Memory B cell (primary cell): ENCODE measurements at regions not wholly inside any gene's neighbourhood (a gene's known extent, or its start where the extent isn't known, plus 50 kb on each side); places are given as distances from the start of the nearest gene placed in this dataset.

Experiments
- ATAC-seq: fragments of 150-1000 bp; cut with Tn5 transposase; 2 replicates; pipeline ENCODE4 v1.10.0; 2021; ENCODE audit warnings: low read depth, mild to moderate bottlenecking, moderate library complexity
- DNase-seq, 2 donors: peaks; one replicate each; pipeline ENCODE4 v3.0.0; 2022; ENCODE audit warnings: low spot score in 2 of 2
- H3K27ac Mint-ChIP-seq: one replicate; pipeline ENCODE4 v1.8.0; 2022; ENCODE audit warnings: mild to moderate bottlenecking, moderate library complexity, mixed read lengths
- H3K27me3 Mint-ChIP-seq: one replicate; pipeline ENCODE4 v1.8.0; 2022; ENCODE audit warnings: mixed read lengths
- H3K36me3 Mint-ChIP-seq: one replicate; pipeline ENCODE4 v1.8.0; 2022; ENCODE audit warnings: mild to moderate bottlenecking, mixed read lengths
- H3K4me1 Mint-ChIP-seq: one replicate; pipeline ENCODE4 v1.8.0; 2022; ENCODE audit warnings: mixed read lengths
- H3K4me3 Mint-ChIP-seq: one replicate; pipeline ENCODE4 v1.8.0; 2022; ENCODE audit warnings: mild to moderate bottlenecking, moderate library complexity, mixed read lengths
- H3K9me3 Mint-ChIP-seq: one replicate; pipeline ENCODE4 v1.8.0; 2022; ENCODE audit warnings: mixed read lengths

- Mint-ChIP-seq H3K4me3 (no peak overlapping the region), H3K36me3 (peaks cover 2% of the 10 kb centered on the region)
Observed at GRCh38 chr20:59392736-59393135, 92.3 kb downstream of the EDN3 start.

GRCh38 chr20:59393142-59393541 lies 92.7 kb downstream of the EDN3 start:
- Mint-ChIP-seq H3K9me3 (peaks cover 4% of the 10 kb centered on the region), H3K4me1 (no peaks in the 10 kb centered on the region), H3K27ac (no peak overlapping the region), H3K36me3 (peaks cover 2% of the 10 kb centered on the region), H3K4me3 (no peak overlapping the region), H3K27me3 (peaks cover 13% of the 10 kb centered on the region)
- ATAC-seq (no peak), DNase-seq (no peak)

More at GRCh38 chr20:59392736-59393135, 92.3 kb downstream of the EDN3 start:
- Mint-ChIP-seq H3K4me1 (no peaks in the 10 kb centered on the region), H3K9me3 (peaks cover 4% of the 10 kb centered on the region), H3K27ac (no peak overlapping the region), H3K27me3 (peaks cover 16% of the 10 kb centered on the region)
- ATAC-seq (no peak), DNase-seq (no peak)

DNA sequence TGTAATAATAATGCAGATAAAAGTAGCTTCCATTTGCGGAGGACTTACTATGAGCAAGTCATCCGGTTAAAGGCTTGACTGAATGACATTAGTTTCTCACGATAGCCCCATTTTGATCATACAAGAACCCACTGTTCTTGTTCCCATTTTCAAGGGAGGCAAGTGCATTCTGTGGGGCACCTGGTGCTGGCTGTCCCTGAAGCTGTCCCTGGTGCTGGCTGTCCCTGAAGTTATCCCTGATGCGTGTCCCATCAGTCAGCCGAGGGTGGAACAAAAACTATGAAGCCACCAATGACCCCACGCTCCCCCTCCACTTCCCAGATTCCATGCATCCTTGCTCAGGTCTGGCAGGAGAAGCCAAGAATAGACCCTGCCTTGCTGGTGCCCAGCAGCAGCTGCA lies 95.3 kb downstream of the EDN3 start:
- DNase-seq (no peak), ATAC-seq (no peak)
- Mint-ChIP-seq H3K4me1 (no peaks in the 10 kb centered on the region), H3K36me3 (no peaks in the 10 kb centered on the region), H3K27me3 (peaks cover 7% of the 10 kb centered on the region), H3K27ac (no peak overlapping the region), H3K9me3 (peaks cover 3% of the 10 kb centered on the region), H3K4me3 (no peak overlapping the region)

- no peak for ATAC-seq
- Mint-ChIP-seq H3K27me3 (peaks cover 2% of the 10 kb centered on the region), H3K9me3 (no peaks in the 10 kb centered on the region), H3K4me1 (no peaks in the 10 kb centered on the region), H3K4me3 (no peak overlapping the region), H3K36me3 (no peaks in the 10 kb centered on the region), H3K27ac (no peak overlapping the region)
- no peak for DNase-seq
Observed at GRCh38 chr20:59398537-59399205, 98.3 kb downstream of the EDN3 start.

DNA sequence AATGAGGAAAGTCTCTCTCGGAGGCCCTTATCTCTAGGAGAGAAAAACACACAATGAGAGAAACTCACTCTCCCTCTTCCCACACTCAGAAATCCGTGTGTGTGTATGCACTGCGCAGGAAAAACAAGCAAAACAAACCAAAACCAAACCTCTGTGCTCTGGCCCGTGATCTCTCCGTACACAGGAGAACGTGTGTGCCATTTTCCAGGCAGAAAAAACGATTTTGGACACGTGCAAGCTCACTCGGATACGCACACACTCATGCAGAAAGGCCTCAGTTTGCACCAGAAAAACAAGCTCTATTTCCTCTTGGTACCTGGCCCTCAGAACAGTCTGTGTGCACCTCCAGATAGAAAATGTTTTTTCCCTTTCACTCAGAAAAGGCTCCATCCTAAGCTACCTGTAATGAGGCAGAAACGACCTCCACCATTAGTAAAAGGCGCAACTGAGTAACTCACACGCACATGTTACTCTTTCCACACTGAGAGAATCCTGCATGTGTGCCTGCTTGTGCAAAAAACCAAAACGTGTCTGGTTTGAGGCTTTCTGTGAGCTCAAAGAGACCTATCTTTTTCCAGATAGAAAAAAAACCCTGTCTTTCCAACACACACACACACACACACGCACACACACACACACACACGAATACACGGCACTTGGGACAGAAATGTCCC lies 99.2 kb downstream of the EDN3 start:
- Mint-ChIP-seq H3K36me3 (no peaks in the 10 kb centered on the region), H3K4me1 (peaks cover 5% of the 10 kb centered on the region), H3K27me3 (peaks cover 4% of the 10 kb centered on the region), H3K27ac (no peak overlapping the region), H3K4me3 (no peak overlapping the region), H3K9me3 (no peaks in the 10 kb centered on the region)
- ATAC-seq (no peak), DNase-seq (no peak)

DNA sequence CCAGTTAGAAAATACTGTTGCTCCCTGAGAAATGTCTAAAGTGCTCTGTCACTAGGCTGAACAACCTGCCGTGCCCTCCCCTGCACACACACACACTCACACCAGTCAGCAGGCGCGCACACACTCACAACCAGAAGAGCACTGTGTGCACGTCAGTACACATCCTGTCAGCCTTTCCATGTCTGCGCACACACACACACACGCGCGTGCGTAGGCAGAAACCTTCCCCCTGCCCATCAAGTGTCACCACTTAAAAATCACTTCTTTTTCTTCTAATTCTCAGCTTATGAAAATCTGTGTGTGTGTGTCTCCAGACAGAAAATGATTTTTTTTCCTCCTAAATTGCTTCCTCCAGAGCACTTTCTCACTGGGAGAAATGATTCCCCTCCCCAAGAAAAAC lies 100.3 kb downstream of the EDN3 start:
- Mint-ChIP-seq H3K27ac (no peak overlapping the region), H3K4me1 (peaks cover 5% of the 10 kb centered on the region), H3K4me3 (no peak overlapping the region), H3K27me3 (peaks cover 8% of the 10 kb centered on the region), H3K9me3 (no peaks in the 10 kb centered on the region), H3K36me3 (no peaks in the 10 kb centered on the region)
- ATAC-seq: no peak
- no peak for DNase-seq

GRCh38 chr20:59402681-59403080 lies 102.3 kb downstream of the EDN3 start:
- peaks cover 5% of the 10 kb centered on the region for H3K4me1 Mint-ChIP-seq
- no peaks in the 10 kb centered on the region for H3K36me3 Mint-ChIP-seq
- DNase-seq (no peak), ATAC-seq (no peak)
- peaks cover 10% of the 10 kb centered on the region for H3K27me3 Mint-ChIP-seq
- H3K9me3 Mint-ChIP-seq: no peaks in the 10 kb centered on the region
- no peak overlapping the region for H3K4me3 Mint-ChIP-seq
- H3K27ac Mint-ChIP-seq: no peak overlapping the region

DNA sequence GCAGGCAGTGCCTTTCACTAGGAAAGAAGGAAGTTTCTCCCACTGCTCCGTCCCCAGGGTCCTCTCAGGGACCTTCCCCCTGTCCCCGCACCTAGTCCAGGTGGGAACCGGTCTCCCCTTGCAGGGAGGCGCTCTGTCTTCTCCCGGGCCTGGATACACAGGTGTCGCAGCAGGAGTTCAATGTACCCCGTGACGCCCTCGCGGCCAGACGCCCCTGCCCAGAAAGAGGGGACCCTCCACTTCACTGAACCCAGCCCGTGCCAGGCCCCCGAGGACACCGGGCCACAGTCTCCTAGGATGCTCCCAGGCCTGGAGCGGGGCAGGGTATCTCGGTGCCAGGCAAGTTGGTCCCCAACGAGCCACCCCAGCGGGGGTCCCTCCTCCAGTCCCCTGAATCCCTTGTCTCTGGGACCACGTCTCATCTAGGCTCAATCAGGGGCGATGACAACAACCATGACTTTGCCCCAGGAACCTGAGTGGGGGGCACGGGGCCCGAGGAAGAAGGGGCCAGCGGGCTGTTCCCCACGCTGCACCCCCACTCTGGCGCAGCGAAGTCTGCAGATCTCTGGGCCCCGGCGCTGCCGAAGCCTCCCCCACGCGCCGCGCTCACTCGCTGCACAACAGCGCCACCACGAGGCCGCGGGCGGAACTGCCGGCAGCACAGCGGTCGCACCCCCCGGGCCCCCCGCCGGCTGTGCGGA lies 103.0 kb downstream of the EDN3 start:
- H3K4me1 Mint-ChIP-seq: peaks cover 5% of the 10 kb centered on the region
- DNase-seq (peak; percentile 66 to 82), ATAC-seq (peak; percentile 74)
- H3K27ac Mint-ChIP-seq: no peak overlapping the region
- no peaks in the 10 kb centered on the region for H3K9me3 Mint-ChIP-seq
- no peaks in the 10 kb centered on the region for H3K36me3 Mint-ChIP-seq
- H3K4me3 Mint-ChIP-seq: no peak overlapping the region
- H3K27me3 Mint-ChIP-seq: peaks cover 10% of the 10 kb centered on the region

DNA sequence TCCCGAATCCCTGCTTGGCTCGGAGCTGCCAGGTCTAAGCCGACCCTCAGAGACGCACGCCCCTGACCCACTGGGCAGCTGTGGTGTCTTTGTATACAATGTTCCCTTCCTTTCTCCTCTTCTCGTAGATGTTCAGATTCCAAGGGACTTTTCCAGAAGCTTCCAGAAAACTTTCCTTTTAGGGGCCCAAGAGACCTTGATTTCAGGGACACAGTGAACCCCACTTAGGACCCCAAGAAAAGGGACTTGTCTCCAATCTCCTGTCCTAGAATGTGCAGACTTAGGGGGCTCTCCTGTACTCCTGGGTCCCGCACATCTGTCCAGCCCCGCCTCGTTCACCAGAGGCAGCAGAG lies 103.5 kb downstream of the EDN3 start:
- H3K9me3 Mint-ChIP-seq: no peaks in the 10 kb centered on the region
- DNase-seq (no peak), ATAC-seq (no peak)
- peaks cover 5% of the 10 kb centered on the region for H3K4me1 Mint-ChIP-seq
- H3K27me3 Mint-ChIP-seq: peaks cover 14% of the 10 kb centered on the region
- H3K4me3 Mint-ChIP-seq: no peak overlapping the region
- no peak overlapping the region for H3K27ac Mint-ChIP-seq
- H3K36me3 Mint-ChIP-seq: no peaks in the 10 kb centered on the region

GRCh38 chr20:59404749-59405148 lies 104.3 kb downstream of the EDN3 start:
- no peak overlapping the region for H3K27ac Mint-ChIP-seq
- ATAC-seq (no peak), DNase-seq (no peak)
- H3K9me3 Mint-ChIP-seq: no peaks in the 10 kb centered on the region
- peaks cover 15% of the 10 kb centered on the region for H3K27me3 Mint-ChIP-seq
- H3K4me1 Mint-ChIP-seq: peaks cover 5% of the 10 kb centered on the region
- no peak overlapping the region for H3K4me3 Mint-ChIP-seq
- H3K36me3 Mint-ChIP-seq: no peaks in the 10 kb centered on the region

- no peak overlapping the region for H3K4me3 Mint-ChIP-seq
- ATAC-seq: no peak
- DNase-seq: no peak
- no peaks in the 10 kb centered on the region for H3K36me3 Mint-ChIP-seq
- peaks cover 5% of the 10 kb centered on the region for H3K4me1 Mint-ChIP-seq
- no peaks in the 10 kb centered on the region for H3K9me3 Mint-ChIP-seq
- peaks cover 15% of the 10 kb centered on the region for H3K27me3 Mint-ChIP-seq
- H3K27ac Mint-ChIP-seq: no peak overlapping the region
Observed at GRCh38 chr20:59405226-59406200, 105.1 kb downstream of the EDN3 start.

DNA sequence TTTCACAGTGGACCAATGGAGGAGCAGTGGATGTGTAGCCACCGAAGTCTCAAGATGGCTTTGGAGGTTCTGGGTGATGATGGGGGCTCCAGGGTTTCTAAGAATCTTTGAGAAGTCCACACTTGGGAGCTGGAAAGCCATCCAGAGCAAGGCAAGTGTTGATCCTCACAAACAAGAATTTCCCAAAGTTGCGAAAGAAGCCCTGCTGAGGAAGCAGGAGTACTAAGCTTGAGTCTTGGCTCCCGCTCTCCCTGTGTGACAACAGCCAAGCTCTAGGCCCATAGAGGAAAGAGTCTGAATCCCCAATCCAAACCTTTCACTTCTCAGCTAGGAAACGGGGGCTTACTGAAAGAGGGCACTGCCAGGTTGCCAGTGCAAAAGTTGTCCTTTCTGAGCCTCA lies 106.0 kb downstream of the EDN3 start:
- ATAC-seq (no peak), DNase-seq (no peak)
- Mint-ChIP-seq H3K27ac (no peak overlapping the region), H3K4me1 (peaks cover 5% of the 10 kb centered on the region), H3K4me3 (no peak overlapping the region), H3K9me3 (no peaks in the 10 kb centered on the region), H3K36me3 (no peaks in the 10 kb centered on the region), H3K27me3 (peaks cover 17% of the 10 kb centered on the region)

GRCh38 chr20:59411170-59411569 lies 110.8 kb downstream of the EDN3 start:
- H3K4me3 Mint-ChIP-seq: no peak overlapping the region
- ATAC-seq: no peak
- H3K36me3 Mint-ChIP-seq: no peaks in the 10 kb centered on the region
- no peak overlapping the region for H3K27ac Mint-ChIP-seq
- H3K9me3 Mint-ChIP-seq: no peaks in the 10 kb centered on the region
- DNase-seq: no peak
- peaks cover 12% of the 10 kb centered on the region for H3K27me3 Mint-ChIP-seq
- H3K4me1 Mint-ChIP-seq: no peaks in the 10 kb centered on the region

DNA sequence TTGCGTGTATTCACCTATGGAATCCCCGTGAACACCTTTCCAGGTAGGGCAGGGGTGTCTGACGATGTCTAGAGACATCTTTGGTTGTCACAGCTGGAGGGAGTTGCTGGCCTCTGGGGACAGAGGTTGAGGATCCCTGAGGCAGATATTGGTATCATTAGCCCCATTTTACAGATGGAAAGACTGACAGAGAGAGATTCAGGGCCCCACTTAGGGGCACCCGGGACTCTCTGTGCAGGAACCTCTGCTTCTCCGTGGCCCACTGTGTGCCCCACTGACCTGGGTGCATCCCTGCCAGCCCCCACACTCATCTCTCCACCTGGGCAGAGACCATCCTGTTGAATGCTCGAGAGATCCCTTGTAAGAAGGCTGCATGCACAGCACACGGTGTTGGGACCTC lies 111.2 kb downstream of the EDN3 start:
- Mint-ChIP-seq H3K27me3 (peaks cover 14% of the 10 kb centered on the region), H3K4me1 (no peaks in the 10 kb centered on the region), H3K36me3 (no peaks in the 10 kb centered on the region), H3K9me3 (no peaks in the 10 kb centered on the region), H3K27ac (no peak overlapping the region), H3K4me3 (no peak overlapping the region)
- no peak for DNase-seq
- ATAC-seq: no peak
